AG08395 (cell line): ENCODE measurements at regions not wholly inside any gene's neighbourhood (a gene's known extent, or its start where the extent isn't known, plus 50 kb on each side); places are given as distances from the start of the nearest gene placed in this dataset.
A peak's percentile ranks its signal among the peaks of the same experiment; 100 is the strongest.
"Not testable (repeated sequence)": the region's sequence is repeated elsewhere in the genome, so short reads cannot be mapped to it uniquely, and the experiment has no call there.

Experiments used
- DNase-seq: peaks from one replicate; pipeline ENCODE4 v3.0.0; 2012; ENCODE audit warnings: mixed read lengths, low spot score

- DNase-seq: no peak
These were observed 325.1 kb downstream of the SOX4 start for GRCh38 chr6:21918666-21919065.

- peak; percentile 38 for DNase-seq
These were observed 328.5 kb downstream of the SOX4 start for GRCh38 chr6:21922086-21922485.

DNA sequence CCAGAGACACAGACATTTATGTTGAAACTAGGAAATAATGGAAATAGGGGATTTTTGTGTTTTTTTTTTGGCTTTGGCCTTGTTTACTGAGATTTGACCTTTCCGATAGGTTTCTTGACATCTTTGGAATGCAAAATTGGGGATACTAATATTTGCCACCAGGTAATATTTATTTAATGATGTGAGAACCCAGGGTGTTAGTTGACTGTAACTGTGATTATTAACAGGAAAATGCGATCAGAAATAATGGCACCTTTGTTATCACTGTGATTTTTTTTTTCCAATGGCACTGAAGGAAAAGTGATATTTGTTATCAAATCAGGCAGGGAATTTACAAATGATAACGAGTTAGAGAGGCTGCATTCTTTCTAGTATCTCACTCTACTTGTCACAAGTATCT, 330.5 kb downstream of the SOX4 start:
- no peak for DNase-seq

DNA sequence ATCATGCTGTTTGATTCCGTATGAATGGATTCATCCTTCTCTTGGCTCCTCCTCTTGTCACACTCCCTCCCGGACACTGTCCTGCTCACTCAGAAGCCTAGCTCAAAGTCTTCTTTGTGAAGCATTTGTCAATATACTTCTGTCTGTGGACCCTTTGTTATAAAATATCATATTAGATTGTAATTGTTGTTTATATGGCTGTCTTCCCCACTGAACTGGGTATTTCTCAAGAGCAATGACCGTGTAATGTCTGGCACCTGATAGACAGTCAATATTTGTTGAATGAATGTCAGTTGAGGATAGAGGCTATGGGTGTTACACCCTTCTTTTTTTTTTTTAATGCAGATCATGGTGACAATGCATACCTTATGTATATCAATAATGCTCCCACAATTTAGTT, 335.3 kb downstream of the SOX4 start:
- no peak for DNase-seq

DNA sequence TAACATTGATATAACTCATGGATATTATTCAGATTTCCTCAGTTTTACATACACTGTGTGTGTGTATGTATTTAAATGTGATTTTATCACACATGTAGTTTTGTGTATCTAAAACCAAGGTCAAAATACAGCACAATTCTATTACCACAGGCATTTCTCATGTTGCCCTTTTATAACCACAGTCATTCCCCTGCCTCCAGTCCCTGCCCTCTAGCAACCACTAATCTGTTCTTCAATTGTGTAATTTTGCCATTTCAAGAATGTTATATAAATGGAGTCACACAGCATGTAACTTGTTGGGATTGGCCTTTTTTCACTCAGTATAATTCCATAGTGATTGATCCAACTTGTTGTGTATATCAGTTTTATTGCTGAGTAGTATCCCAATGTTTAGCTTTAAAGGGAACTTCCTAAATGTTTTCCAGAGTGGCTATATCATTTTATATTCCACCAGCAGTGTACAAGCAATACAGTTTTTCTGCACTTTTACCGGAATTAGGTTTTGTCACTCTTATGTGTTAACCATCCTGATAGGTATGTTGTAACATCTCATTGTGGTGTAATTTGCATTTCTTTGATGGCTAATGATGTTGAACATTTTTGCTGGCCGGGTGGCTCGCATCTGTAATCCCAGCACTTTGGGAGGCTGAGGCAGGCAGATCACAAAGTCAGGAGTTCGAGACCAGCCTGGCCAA, 338.2 kb downstream of the SOX4 start:
- DNase-seq: peak; percentile 36

DNA sequence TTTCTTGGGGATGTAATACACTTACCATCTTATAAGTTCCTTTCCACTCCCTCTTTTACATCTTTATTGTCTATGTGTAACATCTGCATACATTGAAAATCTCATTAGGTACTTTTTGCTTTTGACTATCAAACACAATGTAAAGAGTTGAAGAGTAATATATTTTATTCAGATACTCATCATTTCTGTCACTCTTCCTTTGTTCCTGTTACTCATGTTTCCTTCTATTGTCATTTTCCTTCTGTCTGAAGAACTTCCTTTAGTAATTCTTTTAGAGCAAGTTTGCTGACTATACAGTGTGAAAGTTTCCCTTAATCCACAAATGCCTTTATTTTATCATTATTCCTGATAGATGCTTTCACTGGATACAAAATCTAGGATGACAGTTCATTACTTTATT, 339.8 kb downstream of the SOX4 start:
- DNase-seq: no peak

DNA sequence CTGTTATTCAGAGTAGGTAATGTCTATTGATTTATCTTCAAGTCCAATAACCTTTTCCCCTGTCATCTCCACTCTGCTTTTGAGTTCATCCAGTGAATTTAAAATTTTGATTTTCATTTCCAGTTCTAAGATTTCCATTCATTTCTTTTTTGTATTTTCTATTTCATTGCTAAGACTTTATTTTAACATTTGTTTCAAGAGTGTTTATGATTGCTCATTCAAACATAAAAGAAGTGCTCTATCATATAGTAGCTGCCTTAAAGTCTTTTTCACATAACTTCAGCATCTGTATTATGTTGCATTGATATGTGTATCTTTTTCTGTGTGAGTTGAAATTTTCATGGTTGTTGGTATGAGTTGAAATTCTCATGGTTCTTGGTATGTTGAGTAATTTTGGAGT, 341.6 kb downstream of the SOX4 start:
- no peak for DNase-seq

DNA sequence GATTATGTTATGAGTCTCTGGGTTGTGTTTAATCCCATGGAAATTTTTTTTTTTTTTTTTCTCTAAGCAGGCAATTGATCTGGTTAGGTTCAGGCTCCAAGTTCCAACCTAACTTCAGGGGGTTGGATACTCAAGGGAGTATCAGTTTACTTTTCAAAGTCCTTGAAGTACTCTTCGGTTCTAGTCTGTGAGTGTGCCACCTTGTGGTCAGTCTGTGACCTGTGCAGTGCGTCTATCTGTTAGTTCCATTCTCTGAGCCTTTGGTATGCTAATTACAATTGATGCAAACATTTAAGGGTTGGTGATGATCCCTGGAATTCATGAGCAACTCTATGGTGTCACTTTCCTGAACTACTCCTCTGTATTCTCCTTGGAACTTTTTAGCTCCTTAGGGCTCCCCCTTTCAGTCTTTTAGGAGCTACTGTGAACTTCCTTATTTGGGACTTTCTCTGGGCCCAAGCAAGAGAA, 342.0 kb downstream of the SOX4 start:
- peak; percentile 20 for DNase-seq

GRCh38 chr6:21937466-21937865, 343.9 kb downstream of the SOX4 start:
- no peak for DNase-seq

GRCh38 chr6:21939066-21939465, 345.5 kb downstream of the SOX4 start:
- DNase-seq: not testable (repeated sequence)

- no peak for DNase-seq
These were observed 348.4 kb downstream of the SOX4 start for GRCh38 chr6:21941926-21942325.

DNA sequence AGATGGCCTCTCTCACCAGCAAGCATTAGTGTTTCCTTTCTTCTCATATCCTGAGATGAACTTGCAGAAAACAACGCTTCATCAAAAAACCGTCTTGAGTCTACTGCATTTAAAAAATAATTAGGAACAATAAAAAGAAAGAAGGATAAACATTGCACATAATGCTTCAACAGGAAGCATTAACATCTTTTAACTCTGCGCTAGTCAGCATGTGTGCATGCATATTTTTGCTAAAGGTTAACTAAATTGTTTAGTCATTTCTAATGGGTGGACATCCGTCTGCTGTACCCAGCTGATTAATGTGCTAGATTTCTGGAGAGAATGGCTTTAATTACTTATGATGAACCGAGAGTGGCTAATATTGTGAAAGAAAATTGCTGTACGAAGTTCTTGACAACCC, 349.3 kb downstream of the SOX4 start:
- DNase-seq: peak; percentile 18

DNA sequence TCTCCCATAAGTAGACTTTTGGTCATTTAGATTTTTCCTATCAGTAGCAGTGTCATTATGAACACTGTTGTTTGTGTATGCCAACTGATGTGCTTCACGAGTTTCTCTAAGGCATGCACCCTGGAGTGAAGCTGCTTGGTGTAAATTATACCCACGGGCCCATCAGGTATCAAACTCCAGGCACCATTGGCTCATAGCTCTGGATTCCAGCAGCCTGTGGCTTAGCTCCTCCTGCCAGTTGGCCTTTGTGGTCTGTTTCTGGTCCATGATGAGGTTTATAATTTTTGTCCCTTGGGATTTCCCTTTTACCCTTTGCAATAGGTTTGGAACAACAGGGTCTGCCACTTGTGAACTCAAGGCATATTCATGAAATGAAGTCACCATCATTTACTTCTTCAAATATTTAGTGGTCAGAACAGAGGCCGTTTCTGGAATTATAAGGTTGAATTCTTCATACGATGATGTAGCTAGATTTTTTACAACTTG, 350.5 kb downstream of the PRL start:
- DNase-seq: peak; percentile 89

DNA sequence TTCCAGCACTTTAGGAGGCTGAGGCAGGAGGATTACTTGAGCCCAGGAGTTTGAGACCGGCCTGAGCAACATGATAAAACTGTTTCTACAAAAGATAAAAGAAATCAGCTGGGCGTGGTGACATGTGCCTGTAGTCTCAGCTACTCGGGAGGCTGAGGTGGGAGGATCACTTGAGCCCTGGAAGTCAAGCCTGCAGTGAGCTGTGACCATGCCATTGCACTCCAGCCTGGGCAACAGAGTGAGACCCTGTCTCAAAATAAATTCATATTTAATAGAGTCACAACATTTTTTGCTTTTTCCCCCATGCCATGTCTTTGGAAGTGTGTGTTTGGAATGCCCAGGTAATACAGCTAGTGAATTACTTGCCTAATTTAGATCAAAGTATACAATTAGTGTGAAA, 349.6 kb downstream of the PRL start:
- not testable (repeated sequence) for DNase-seq

GRCh38 chr6:21947731-21948386, 349.0 kb downstream of the PRL start:
- DNase-seq: no peak

- no peak for DNase-seq
These were observed 347.5 kb downstream of the PRL start for GRCh38 chr6:21949211-21949801.

DNA sequence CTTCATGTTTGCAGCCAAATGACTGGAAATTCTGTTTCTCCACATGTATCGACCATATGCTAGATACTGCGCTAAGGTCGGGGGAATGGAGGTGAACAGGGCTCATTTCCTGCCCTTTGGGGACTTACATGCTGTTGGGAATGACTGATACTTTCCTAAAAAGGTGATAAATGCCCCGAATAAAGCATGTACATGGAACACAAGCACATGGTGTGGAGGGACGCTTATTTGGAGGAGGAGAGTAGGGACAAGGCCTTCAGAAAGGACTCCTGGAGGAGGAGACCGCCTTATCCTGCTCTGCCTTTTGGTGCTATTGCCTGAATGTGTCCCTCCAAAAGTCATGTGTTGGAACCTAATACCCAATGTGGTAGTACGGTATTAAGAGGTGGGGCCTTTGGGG, 344.5 kb downstream of the PRL start:
- no peak for DNase-seq

- DNase-seq: peak; percentile 13
These were observed 342.7 kb downstream of the PRL start for GRCh38 chr6:21953831-21954801.

GRCh38 chr6:21955053-21955595, 341.7 kb downstream of the PRL start:
- DNase-seq: no peak

GRCh38 chr6:21955951-21956350, 340.9 kb downstream of the PRL start:
- DNase-seq: no peak

GRCh38 chr6:21958428-21958827, 338.4 kb downstream of the PRL start:
- DNase-seq: no peak

DNA sequence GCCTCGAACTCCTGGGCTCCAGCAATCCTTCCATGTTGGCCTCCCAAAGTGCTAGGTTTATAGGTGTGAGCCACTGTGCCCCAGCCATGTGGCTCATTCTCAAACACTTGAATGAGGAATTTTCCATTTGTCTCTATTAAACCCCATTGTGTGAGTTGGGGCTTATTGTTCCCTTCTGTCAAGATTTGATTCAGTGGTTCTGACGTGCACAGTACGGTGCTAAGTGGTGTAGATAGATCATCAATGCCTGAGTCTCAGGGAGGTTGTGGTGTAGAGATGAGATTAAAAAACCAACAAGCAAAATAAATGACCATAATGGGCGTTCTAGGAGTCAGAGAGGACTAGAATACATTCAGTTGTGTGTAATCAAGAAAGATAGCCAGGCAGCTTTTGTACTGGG, 335.6 kb downstream of the PRL start:
- DNase-seq: no peak
